Prostate gland (tissue), 2 donors: ENCODE measurements at regions not wholly inside any gene's neighbourhood (a gene's known extent, or its start where the extent isn't known, plus 50 kb on each side); places are given as distances from the start of the nearest gene placed in this dataset.

ENCODE experiments used
- POLR2A ChIP-seq: fragments of 450-650 bp; IDR thresholded peaks from one replicate; pipeline ENCODE4 v1.6.1; 2016; ENCODE audit warnings: antibody characterized with exemption, mild to moderate bottlenecking
- POLR2AphosphoS5 ChIP-seq: sonication (generic); formaldehyde crosslinking; IDR thresholded peaks from one replicate; pipeline ENCODE4 v1.6.1; 2017; ENCODE audit warnings: antibody characterized with exemption
- TF ChIP-seq, protein P1 (sequence below), 4 experiments: fragments of 200-600 bp in 2 of 4; fragments of 450-650 bp in 2 of 4; sonication (generic) in 2 of 4; IDR thresholded peaks; 1 replicate in 3 of 4; 2 replicates in 1 of 4; pipeline ENCODE4 v1.5.1; 2016 to 2019; ENCODE audit warnings: antibody characterized with exemption in 4 of 4, mild to moderate bottlenecking in 2 of 4, moderate library complexity in 2 of 4

DNA sequence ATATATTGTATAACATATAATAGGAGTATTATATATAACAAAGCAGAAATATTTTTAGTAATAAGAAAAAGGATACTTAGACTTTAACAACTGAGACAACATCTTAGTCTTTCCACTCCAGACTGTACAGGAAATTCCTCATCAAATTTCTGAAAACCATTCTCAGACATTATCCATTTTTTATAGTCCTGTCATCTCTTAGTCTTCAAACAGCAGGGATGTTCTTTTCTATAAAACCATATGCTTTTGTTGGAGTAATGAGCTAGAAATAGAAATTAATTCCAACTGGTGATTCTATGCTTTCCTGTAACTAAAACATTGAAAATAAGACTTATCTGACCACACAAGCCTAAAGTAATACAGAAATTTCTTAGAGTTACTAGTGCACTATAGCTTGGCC lies 82.2 kb upstream of the CSNK1A1L start:
- TF ChIP-seq, protein P1, sequence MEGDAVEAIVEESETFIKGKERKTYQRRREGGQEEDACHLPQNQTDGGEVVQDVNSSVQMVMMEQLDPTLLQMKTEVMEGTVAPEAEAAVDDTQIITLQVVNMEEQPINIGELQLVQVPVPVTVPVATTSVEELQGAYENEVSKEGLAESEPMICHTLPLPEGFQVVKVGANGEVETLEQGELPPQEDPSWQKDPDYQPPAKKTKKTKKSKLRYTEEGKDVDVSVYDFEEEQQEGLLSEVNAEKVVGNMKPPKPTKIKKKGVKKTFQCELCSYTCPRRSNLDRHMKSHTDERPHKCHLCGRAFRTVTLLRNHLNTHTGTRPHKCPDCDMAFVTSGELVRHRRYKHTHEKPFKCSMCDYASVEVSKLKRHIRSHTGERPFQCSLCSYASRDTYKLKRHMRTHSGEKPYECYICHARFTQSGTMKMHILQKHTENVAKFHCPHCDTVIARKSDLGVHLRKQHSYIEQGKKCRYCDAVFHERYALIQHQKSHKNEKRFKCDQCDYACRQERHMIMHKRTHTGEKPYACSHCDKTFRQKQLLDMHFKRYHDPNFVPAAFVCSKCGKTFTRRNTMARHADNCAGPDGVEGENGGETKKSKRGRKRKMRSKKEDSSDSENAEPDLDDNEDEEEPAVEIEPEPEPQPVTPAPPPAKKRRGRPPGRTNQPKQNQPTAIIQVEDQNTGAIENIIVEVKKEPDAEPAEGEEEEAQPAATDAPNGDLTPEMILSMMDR (IDR thresholded peaks at IDR 0.05) = no peak
- no peak for TF ChIP-seq POLR2AphosphoS5
- no peak for TF ChIP-seq POLR2A
